ENCODE measurements at regions not wholly inside any gene's neighbourhood (a gene's known extent, or its start where the extent isn't known, plus 50 kb on each side); places are given as distances from the start of the nearest gene placed in this dataset.

GRCh38 chr11:71201936-71202597 lies 50.3 kb downstream of the SHANK2 start:
- no peak for DNase-seq (ENCODE audit: low read depth, low spot score)

GRCh38 chr11:71201231-71201630 lies 51.1 kb downstream of the SHANK2 start:
- no peak for DNase-seq (ENCODE audit: low read depth, low spot score)

- DNase-seq (ENCODE audit: low read depth, low spot score), result no peak
Observed at GRCh38 chr11:71200761-71201160, 51.6 kb downstream of the SHANK2 start.

GRCh38 chr11:71200172-71200716 lies 52.1 kb downstream of the SHANK2 start:
- no peak for DNase-seq (ENCODE audit: low read depth, low spot score)

- no peak for DNase-seq (ENCODE audit: low read depth, low spot score)
Observed at GRCh38 chr11:71199226-71199820, 53.1 kb downstream of the SHANK2 start.

GRCh38 chr11:71198823-71199165 lies 53.6 kb downstream of the SHANK2 start:
- DNase-seq (ENCODE audit: low read depth, low spot score), result no peak

GRCh38 chr11:71198141-71198822 lies 54.1 kb downstream of the SHANK2 start:
- no peak for DNase-seq (ENCODE audit: low read depth, low spot score)

- no peak for DNase-seq (ENCODE audit: low read depth, low spot score)
Observed at GRCh38 chr11:71197096-71197495, 55.3 kb downstream of the SHANK2 start.

- no peak for DNase-seq (ENCODE audit: low read depth, low spot score)
Observed at GRCh38 chr11:71194710-71195109, 57.7 kb downstream of the SHANK2 start.

GRCh38 chr11:71193431-71193830 lies 58.9 kb downstream of the SHANK2 start:
- DNase-seq (ENCODE audit: low read depth, low spot score), result no peak

GRCh38 chr11:71192629-71193028 lies 59.7 kb downstream of the SHANK2 start:
- no peak for DNase-seq (ENCODE audit: low read depth, low spot score)

- DNase-seq (ENCODE audit: low read depth, low spot score), result no peak
Observed at GRCh38 chr11:71191201-71191600, 61.2 kb downstream of the SHANK2 start.

GRCh38 chr11:71190551-71190950 lies 61.8 kb downstream of the SHANK2 start:
- no peak for DNase-seq (ENCODE audit: low read depth, low spot score)

- no peak for DNase-seq (ENCODE audit: low read depth, low spot score)
Observed at GRCh38 chr11:71189768-71190315, 62.5 kb downstream of the SHANK2 start.

GRCh38 chr11:71188886-71189767 lies 63.2 kb downstream of the SHANK2 start:
- no peak for DNase-seq (ENCODE audit: low read depth, low spot score)

GRCh38 chr11:71188073-71188472 lies 64.3 kb downstream of the SHANK2 start:
- DNase-seq (ENCODE audit: low read depth, low spot score), result no peak

GRCh38 chr11:71186806-71187205 lies 65.6 kb downstream of the SHANK2 start:
- no peak for DNase-seq (ENCODE audit: low read depth, low spot score)

- DNase-seq (ENCODE audit: low read depth, low spot score), result no peak
Observed at GRCh38 chr11:71185411-71185810, 67.0 kb downstream of the SHANK2 start.

- DNase-seq (ENCODE audit: low read depth, low spot score), result no peak
Observed at GRCh38 chr11:71184421-71185210, 67.8 kb downstream of the SHANK2 start.

- DNase-seq (ENCODE audit: low read depth, low spot score), result no peak
Observed at GRCh38 chr11:71183878-71184277, 68.5 kb downstream of the SHANK2 start.

Measured in ELF-1 (cell line).